Prostate gland (tissue), 2 donors: ENCODE measurements at regions not wholly inside any gene's neighbourhood (a gene's known extent, or its start where the extent isn't known, plus 50 kb on each side); places are given as distances from the start of the nearest gene placed in this dataset.

ENCODE experiments used
- DNase-seq: peaks from one replicate; pipeline ENCODE4 v3.0.0-alpha.2; 2019; ENCODE audit warnings: low spot score
- H3K27ac ChIP-seq, 2 donors: fragments of 200-600 bp; sonication (generic); 2 replicates each; pipeline ENCODE4 v1.5.1; 2017 to 2019
- H3K27me3 ChIP-seq: fragments of 200-600 bp; sonication (generic); replicated peaks from 2 replicates; pipeline ENCODE4 v1.5.1; 2019; ENCODE audit not compliant: insufficient read depth
- H3K36me3 ChIP-seq, 2 donors: fragments of 200-600 bp; sonication (generic); 1 replicate in 1 of 2; 2 replicates in 1 of 2; pipeline versions ENCODE4 v1.5.1 to v1.8.1; 2017 to 2019
- H3K4me1 ChIP-seq: fragments of 200-600 bp; sonication (generic); replicated peaks from 2 replicates; pipeline ENCODE4 v1.5.1; 2019
- H3K4me3 ChIP-seq, 2 donors: fragments of 200-600 bp; sonication (generic); 2 replicates each; pipeline ENCODE4 v1.5.1; 2017 to 2019
- H3K9me3 ChIP-seq: fragments of 200-600 bp; sonication (generic); 2 replicates; pipeline ENCODE4 v1.5.1; 2017
- POLR2A ChIP-seq: fragments of 450-650 bp; IDR thresholded peaks from one replicate; pipeline ENCODE4 v1.6.1; 2016; ENCODE audit warnings: antibody characterized with exemption, mild to moderate bottlenecking
- POLR2AphosphoS5 ChIP-seq: sonication (generic); formaldehyde crosslinking; IDR thresholded peaks from one replicate; pipeline ENCODE4 v1.6.1; 2017; ENCODE audit warnings: antibody characterized with exemption
- WGBS: methylation state at CpG from one replicate; pipeline ENCODE4 v1.1.5; 2018; 5-methylcytosine and 5-hydroxymethylcytosine counted together
- intact Hi-C: fragments of 100-400 bp; cut with DNase I; formaldehyde crosslinking; loops from one replicate; pipeline ENCODE4 v1.14.2; 2022
- TF ChIP-seq, protein P1 (sequence below), 4 experiments: fragments of 200-600 bp in 2 of 4; fragments of 450-650 bp in 2 of 4; sonication (generic) in 2 of 4; IDR thresholded peaks; 1 replicate in 3 of 4; 2 replicates in 1 of 4; pipeline ENCODE4 v1.5.1; 2016 to 2019; ENCODE audit warnings: antibody characterized with exemption in 4 of 4, mild to moderate bottlenecking in 2 of 4, moderate library complexity in 2 of 4

DNA sequence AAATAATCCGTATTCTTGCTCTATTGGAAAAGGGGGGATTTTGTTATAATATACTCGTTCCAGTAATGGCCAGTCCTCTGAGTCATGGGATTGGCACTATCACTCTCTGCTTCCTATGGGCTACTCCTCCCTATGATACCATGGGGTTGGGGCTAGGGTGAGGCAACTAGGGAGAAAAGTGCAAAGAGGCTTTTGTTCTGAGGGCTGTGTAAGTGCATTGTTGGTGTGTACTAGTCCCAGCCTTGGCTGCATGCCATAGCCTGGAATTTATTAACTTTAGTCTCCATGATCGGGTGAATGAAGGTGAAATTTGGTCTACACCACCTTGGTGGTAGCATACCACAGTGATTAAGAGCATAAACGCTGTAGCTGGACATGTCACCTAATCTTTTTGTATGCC is 247.6 kb downstream of the RPAP3 start:
- Histone ChIP-seq H3K36me3 (no peaks in the 10 kb centered on the region), H3K27me3 (no peaks in the 10 kb centered on the region), H3K27ac (no peak overlapping the region), H3K4me1 (no peaks in the 10 kb centered on the region), H3K9me3 (no peaks in the 10 kb centered on the region), H3K4me3 (no peak overlapping the region)
- WGBS, result 75% methylated on average over 4 of the region's 4 CpGs
- DNase-seq, result no peak
- TF ChIP-seq POLR2AphosphoS5 (no peak), POLR2A (no peak)
- TF ChIP-seq, protein P1, sequence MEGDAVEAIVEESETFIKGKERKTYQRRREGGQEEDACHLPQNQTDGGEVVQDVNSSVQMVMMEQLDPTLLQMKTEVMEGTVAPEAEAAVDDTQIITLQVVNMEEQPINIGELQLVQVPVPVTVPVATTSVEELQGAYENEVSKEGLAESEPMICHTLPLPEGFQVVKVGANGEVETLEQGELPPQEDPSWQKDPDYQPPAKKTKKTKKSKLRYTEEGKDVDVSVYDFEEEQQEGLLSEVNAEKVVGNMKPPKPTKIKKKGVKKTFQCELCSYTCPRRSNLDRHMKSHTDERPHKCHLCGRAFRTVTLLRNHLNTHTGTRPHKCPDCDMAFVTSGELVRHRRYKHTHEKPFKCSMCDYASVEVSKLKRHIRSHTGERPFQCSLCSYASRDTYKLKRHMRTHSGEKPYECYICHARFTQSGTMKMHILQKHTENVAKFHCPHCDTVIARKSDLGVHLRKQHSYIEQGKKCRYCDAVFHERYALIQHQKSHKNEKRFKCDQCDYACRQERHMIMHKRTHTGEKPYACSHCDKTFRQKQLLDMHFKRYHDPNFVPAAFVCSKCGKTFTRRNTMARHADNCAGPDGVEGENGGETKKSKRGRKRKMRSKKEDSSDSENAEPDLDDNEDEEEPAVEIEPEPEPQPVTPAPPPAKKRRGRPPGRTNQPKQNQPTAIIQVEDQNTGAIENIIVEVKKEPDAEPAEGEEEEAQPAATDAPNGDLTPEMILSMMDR (IDR thresholded peaks at IDR 0.05), result no peak
- intact Hi-C loops, result no loop called here

DNA sequence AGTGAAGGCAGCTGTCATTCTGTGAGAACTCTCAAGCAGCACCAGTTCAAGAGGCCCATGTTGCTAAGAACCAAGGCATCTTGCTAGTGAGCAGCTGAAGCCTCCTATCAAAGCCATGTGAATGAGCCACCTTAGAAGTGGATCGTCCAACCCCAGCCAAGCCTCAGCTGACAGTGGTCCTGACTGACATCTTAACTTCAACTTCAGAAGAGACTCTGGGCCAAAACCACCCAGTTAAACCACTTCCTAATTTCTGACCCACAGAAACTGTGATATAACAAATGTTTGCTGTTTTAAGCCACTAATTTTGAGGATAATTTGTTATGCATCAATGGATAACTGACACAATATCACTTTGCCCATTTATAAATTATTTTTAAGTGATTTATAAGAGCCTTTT is 256.0 kb downstream of the RPAP3 start:
- intact Hi-C loops, result no loop called here
- 69% methylated on average over 1 of the region's 1 CpG for WGBS
- TF ChIP-seq POLR2A, result no peak
- TF ChIP-seq POLR2AphosphoS5, result no peak
- TF ChIP-seq, protein P1 (IDR thresholded peaks at IDR 0.05), result no peak
- no peaks in the 10 kb centered on the region for H3K9me3 ChIP-seq
- no peaks in the 10 kb centered on the region for H3K4me1 ChIP-seq
- no peak overlapping the region for H3K27ac ChIP-seq
- no peaks in the 10 kb centered on the region for H3K27me3 ChIP-seq
- H3K4me3 ChIP-seq, result no peak overlapping the region
- DNase-seq, result no peak
- H3K36me3 ChIP-seq, result no peaks in the 10 kb centered on the region

DNA sequence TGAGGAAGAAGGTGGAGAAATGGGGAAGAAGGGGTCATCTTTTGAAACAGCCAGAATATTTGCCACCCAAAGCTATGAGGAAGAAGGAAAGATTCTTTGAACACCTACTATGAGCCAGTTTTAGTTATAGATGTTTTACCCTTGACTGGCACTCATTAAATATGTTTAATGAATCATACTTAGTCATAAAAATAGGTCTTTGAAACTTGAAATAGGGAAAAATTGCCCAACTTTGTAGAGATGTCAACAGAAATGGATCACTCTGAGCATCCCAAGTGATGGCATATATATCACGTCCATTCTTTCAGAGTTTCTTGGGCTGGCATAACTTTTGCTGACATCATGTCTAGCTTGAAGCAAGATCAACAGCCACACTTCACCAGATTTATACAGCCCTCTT is 263.5 kb downstream of the RPAP3 start:
- TF ChIP-seq POLR2A, result no peak
- no peak for TF ChIP-seq POLR2AphosphoS5
- TF ChIP-seq, protein P1 (IDR thresholded peaks at IDR 0.05), result no peak
- no peaks in the 10 kb centered on the region for H3K27me3 ChIP-seq
- 84% methylated on average over 1 of the region's 1 CpG for WGBS
- H3K4me1 ChIP-seq, result no peaks in the 10 kb centered on the region
- no peak overlapping the region for H3K4me3 ChIP-seq
- no peaks in the 10 kb centered on the region for H3K36me3 ChIP-seq
- intact Hi-C loops, result no loop called here
- no peak overlapping the region for H3K27ac ChIP-seq
- no peak for DNase-seq
- H3K9me3 ChIP-seq, result no peaks in the 10 kb centered on the region

DNA sequence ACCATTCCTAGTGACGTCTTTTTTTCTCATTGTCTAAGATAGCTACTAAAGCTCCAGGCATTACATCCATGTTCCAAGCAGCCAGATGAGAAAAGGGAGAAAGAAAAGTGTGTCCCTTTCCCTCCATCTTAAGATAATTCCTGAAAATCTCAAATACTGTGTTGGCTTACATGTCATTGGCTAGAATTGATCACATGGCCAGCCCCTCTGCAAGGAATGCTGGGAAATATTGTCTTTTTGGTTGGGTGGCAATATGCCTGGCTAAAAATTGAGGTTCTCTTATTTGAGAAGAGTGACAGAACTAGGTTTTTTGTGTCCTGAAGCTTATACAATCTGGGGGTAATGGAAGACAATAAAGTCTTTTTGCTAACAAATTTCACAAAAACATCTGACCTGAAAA is 264.3 kb downstream of the RPAP3 start:
- intact Hi-C loops, result no loop called here
- Histone ChIP-seq H3K27ac (no peak overlapping the region), H3K27me3 (no peaks in the 10 kb centered on the region), H3K4me3 (no peak overlapping the region), H3K9me3 (no peaks in the 10 kb centered on the region), H3K4me1 (no peaks in the 10 kb centered on the region), H3K36me3 (no peaks in the 10 kb centered on the region)
- WGBS, result 94% methylated on average over 1 of the region's 1 CpG
- TF ChIP-seq POLR2A, result no peak
- no peak for DNase-seq

DNA sequence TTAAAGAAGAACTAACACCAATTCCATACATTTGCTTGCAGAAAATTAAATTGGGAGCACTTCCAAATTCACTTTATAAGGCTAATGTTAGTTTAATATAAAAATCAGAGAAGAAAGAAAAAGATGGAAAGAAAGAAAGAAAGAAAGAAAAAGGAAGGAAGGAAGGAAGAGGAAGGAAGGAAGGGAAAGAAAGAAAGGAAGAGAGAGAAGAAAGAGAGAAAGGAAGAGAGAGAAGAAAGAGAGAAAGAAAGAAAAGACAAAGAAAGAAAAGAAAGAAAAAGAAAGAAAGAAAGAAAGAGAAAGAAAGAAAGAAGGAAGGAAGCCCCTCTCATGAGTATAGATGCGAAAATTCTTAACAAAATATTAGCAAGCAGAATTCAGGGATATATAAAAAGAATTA is 267.7 kb downstream of the RPAP3 start:
- no peaks in the 10 kb centered on the region for H3K9me3 ChIP-seq
- TF ChIP-seq POLR2A, result no peak
- TF ChIP-seq, protein P1 (IDR thresholded peaks at IDR 0.05), result no peak
- TF ChIP-seq POLR2AphosphoS5, result no peak
- H3K4me3 ChIP-seq, result no peak overlapping the region
- DNase-seq, result no peak
- no peaks in the 10 kb centered on the region for H3K4me1 ChIP-seq
- H3K27ac ChIP-seq, result no peak overlapping the region
- 0% methylated on average over 1 of the region's 1 CpG for WGBS
- H3K27me3 ChIP-seq, result no peaks in the 10 kb centered on the region
- no peaks in the 10 kb centered on the region for H3K36me3 ChIP-seq
- intact Hi-C loops, result no loop called here
